Endodermal cell (in vitro differentiated cells): ENCODE measurements at regions not wholly inside any gene's neighbourhood (a gene's known extent, or its start where the extent isn't known, plus 50 kb on each side); places are given as distances from the start of the nearest gene placed in this dataset.
"Not testable (repeated sequence)": the region's sequence is repeated elsewhere in the genome, so short reads cannot be mapped to it uniquely, and the experiment has no call there.

ENCODE experiments used
- DNase-seq: peaks from one replicate; pipeline ENCODE4 v3.0.0-alpha.2; 2017
- H3K27ac ChIP-seq: 2 replicates; pipeline ENCODE4 v1.5.1; 2013; ENCODE audit warnings: mild to moderate bottlenecking, low read depth, low read length, moderate library complexity
- H3K27me3 ChIP-seq: 2 replicates; pipeline ENCODE4 v1.6.1; 2013; ENCODE audit warnings: mild to moderate bottlenecking, low read length, moderate library complexity; ENCODE audit not compliant: insufficient read depth, control insufficient read depth, poor library complexity, severe bottlenecking
- H3K36me3 ChIP-seq: 2 replicates; pipeline ENCODE4 v1.7.0; 2013; ENCODE audit warnings: mild to moderate bottlenecking, low read length, moderate library complexity; ENCODE audit not compliant: control insufficient read depth, insufficient read depth
- H3K4me1 ChIP-seq: one replicate; pipeline ENCODE4 v1.7.0; 2013; ENCODE audit warnings: low read length; ENCODE audit not compliant: control insufficient read depth, insufficient read depth
- H3K4me3 ChIP-seq: 2 replicates; pipeline ENCODE4 v1.5.1; 2013; ENCODE audit warnings: mild to moderate bottlenecking, low read length, moderate library complexity
- H3K9ac ChIP-seq: 2 replicates; pipeline ENCODE4 v1.6.1; 2013; ENCODE audit warnings: mild to moderate bottlenecking, low read length, moderate library complexity; ENCODE audit not compliant: poor library complexity, severe bottlenecking; ENCODE audit errors: extremely low read depth
- H3K9me3 ChIP-seq: 2 replicates; pipeline ENCODE4 v1.6.1; 2013; ENCODE audit warnings: mild to moderate bottlenecking, low read length, moderate library complexity; ENCODE audit not compliant: control insufficient read depth
- H3K27ac Mint-ChIP-seq: 2 replicates; pipeline ENCODE4 v1.8.0; 2020; ENCODE audit warnings: mixed read lengths
- H3K27me3 Mint-ChIP-seq: 2 replicates; pipeline ENCODE4 v1.8.0; 2021; ENCODE audit warnings: mild to moderate bottlenecking, mixed read lengths; ENCODE audit not compliant: insufficient read depth
- H3K36me3 Mint-ChIP-seq: 2 replicates; pipeline ENCODE4 v1.8.0; 2020; ENCODE audit warnings: low read depth, mixed read lengths
- H3K4me1 Mint-ChIP-seq: 2 replicates; pipeline ENCODE4 v1.8.0; 2020; ENCODE audit warnings: mixed read lengths
- H3K4me3 Mint-ChIP-seq: 2 replicates; pipeline ENCODE4 v1.8.0; 2020; ENCODE audit warnings: mild to moderate bottlenecking, moderate library complexity, mixed read lengths
- H3K9me3 Mint-ChIP-seq: 2 replicates; pipeline ENCODE4 v1.8.0; 2020; ENCODE audit warnings: mild to moderate bottlenecking, mixed read lengths
- CTCF ChIP-seq: fragments of 200-600 bp; sonication (generic); conservative IDR thresholded peaks from 2 replicates; pipeline ENCODE4 v1.5.0; 2021; ENCODE audit warnings: antibody characterized with exemption, mild to moderate bottlenecking
- WGBS, 2 experiments: methylation state at CpG; one replicate each; pipeline versions ENCODE4 v1.1.5 to v1.1.7; 2013; ENCODE audit warnings: missing lambda C conversion rate in 2 of 2, mixed read lengths in 1 of 2; ENCODE audit not compliant: insufficient coverage in 1 of 2, insufficient read length in 1 of 2; 5-methylcytosine and 5-hydroxymethylcytosine counted together

GRCh38 chr3:69684309-69684961, 54.8 kb upstream of the MITF start:
- 97 to 100% methylated on average over 1 of the region's 2 CpGs for WGBS, 2 experiments
- H3K4me1 ChIP-seq = peaks cover 17% of the 10 kb centered on the region
- Mint-ChIP-seq H3K4me1 (peaks cover 53% of the 10 kb centered on the region), H3K27ac (no peak overlapping the region), H3K36me3 (no peaks in the 10 kb centered on the region), H3K9me3 (no peaks in the 10 kb centered on the region), H3K27me3 (peaks cover 66% of the 10 kb centered on the region), H3K4me3 (no peak overlapping the region)
- no peaks in the 10 kb centered on the region for H3K36me3 ChIP-seq
- H3K9ac ChIP-seq = no peak overlapping the region
- no peak overlapping the region for H3K4me3 ChIP-seq
- peaks cover 4% of the 10 kb centered on the region for H3K9me3 ChIP-seq
- H3K27me3 ChIP-seq = peaks cover 40% of the 10 kb centered on the region
- DNase-seq = no peak
- no peak overlapping the region for H3K27ac ChIP-seq
- TF ChIP-seq CTCF = no peak

- H3K4me3 Mint-ChIP-seq = peak overlapping the region; percentile 14
- Histone ChIP-seq H3K27me3 (peaks cover 40% of the 10 kb centered on the region), H3K27ac (no peak overlapping the region), H3K9ac (peak overlapping the region; percentile 16), H3K36me3 (no peaks in the 10 kb centered on the region), H3K4me1 (peaks cover 12% of the 10 kb centered on the region), H3K9me3 (peaks cover 4% of the 10 kb centered on the region), H3K4me3 (peak overlapping the region; percentile 70)
- peaks cover 4% of the 10 kb centered on the region for H3K9me3 Mint-ChIP-seq
- DNase-seq = peak; percentile 64
- no peak overlapping the region for H3K27ac Mint-ChIP-seq
- peaks cover 44% of the 10 kb centered on the region for H3K4me1 Mint-ChIP-seq
- no peak for TF ChIP-seq CTCF
- peaks cover 74% of the 10 kb centered on the region for H3K27me3 Mint-ChIP-seq
- H3K36me3 Mint-ChIP-seq = no peaks in the 10 kb centered on the region
- 40 to 94% methylated on average over 2 to 4 of the region's 4 CpGs for WGBS, 2 experiments
Observed at GRCh38 chr3:69683082-69683806, 56.0 kb upstream of the MITF start.

GRCh38 chr3:69677456-69677855, 61.8 kb upstream of the MITF start:
- not testable (repeated sequence) for H3K4me3 Mint-ChIP-seq, H3K9me3 ChIP-seq, H3K9ac ChIP-seq, H3K27ac ChIP-seq, H3K36me3 Mint-ChIP-seq, H3K4me1 ChIP-seq, H3K36me3 ChIP-seq, H3K4me3 ChIP-seq, DNase-seq, H3K9me3 Mint-ChIP-seq, H3K27ac Mint-ChIP-seq
- H3K27me3 Mint-ChIP-seq = peaks cover 71% of the 10 kb centered on the region
- H3K4me1 Mint-ChIP-seq = peaks cover 12% of the 10 kb centered on the region
- 95 to 100% methylated on average over 1 to 29 of the region's 30 CpGs for WGBS, 2 experiments
- H3K27me3 ChIP-seq = peaks cover 45% of the 10 kb centered on the region
